H1 (cell line): ENCODE measurements at regions not wholly inside any gene's neighbourhood (a gene's known extent, or its start where the extent isn't known, plus 50 kb on each side); places are given as distances from the start of the nearest gene placed in this dataset.
"Not testable (repeated sequence)": the region's sequence is repeated elsewhere in the genome, so short reads cannot be mapped to it uniquely, and the experiment has no call there.

Experiments used
- CTCF ChIA-PET: fragments of 300-600 bp; sonication (Branson Sonifier 250); formaldehyde crosslinking; loops from one replicate; lab custom pipeline; 2021; ENCODE audit not compliant: partially characterized antibody; lab: Charles Lee
- POLR2A ChIA-PET: fragments of 300-600 bp; sonication (Branson Sonifier 250); formaldehyde crosslinking; loops from one replicate; lab custom pipeline; 2021; ENCODE audit warnings: inconsistent platforms; ENCODE audit not compliant: partially characterized antibody; lab: Charles Lee
- DNase-seq, 2 experiments: peaks; one replicate each; pipeline versions ENCODE4 v3.0.0 to v3.0.0-alpha.2; 2010 to 2022; ENCODE audit warnings: low spot score in 2 of 2, low read depth in 1 of 2, mixed read lengths in 1 of 2
- FAIRE-seq: peaks from 2 replicates; lab custom pipeline; 2011; peaks lifted over from hg19 to GRCh38; lab: Jason Lieb, UNC
- H2AFZ ChIP-seq: 2 replicates; pipeline ENCODE4 v1.8.1; 2012; ENCODE audit warnings: low read length, inconsistent platforms
- H2AK5ac ChIP-seq: 2 replicates; pipeline ENCODE4 v1.6.1; 2013; ENCODE audit warnings: low read depth, low read length
- H2BK120ac ChIP-seq: replicated peaks from 2 replicates; pipeline ENCODE3; 2013; ENCODE audit warnings: low read depth, low read length, inconsistent platforms
- H2BK12ac ChIP-seq: 2 replicates; pipeline ENCODE4 v1.6.1; 2013; ENCODE audit warnings: low read depth, low read length
- H2BK15ac ChIP-seq: 2 replicates; pipeline ENCODE4 v1.6.1; 2013; ENCODE audit warnings: low read length
- H2BK20ac ChIP-seq: 2 replicates; pipeline ENCODE4 v1.6.1; 2013; ENCODE audit warnings: low read length
- H2BK5ac ChIP-seq: 2 replicates; pipeline ENCODE4 v1.6.1; 2013; ENCODE audit warnings: low read depth, low read length
- H3K14ac ChIP-seq: 2 replicates; pipeline ENCODE4 v1.6.1; 2013; ENCODE audit warnings: inconsistent platforms; ENCODE audit not compliant: insufficient read length
- H3K18ac ChIP-seq: 2 replicates; pipeline ENCODE4 v1.6.1; 2013; ENCODE audit warnings: low read length; ENCODE audit errors: extremely low read depth
- H3K23ac ChIP-seq: 2 replicates; pipeline ENCODE4 v1.6.1; 2013; ENCODE audit warnings: inconsistent platforms; ENCODE audit not compliant: insufficient read length
- H3K23me2 ChIP-seq: 2 replicates; pipeline ENCODE4 v1.6.1; 2013; ENCODE audit warnings: low read depth, low read length
- H3K27ac ChIP-seq: 2 replicates; pipeline ENCODE4 v1.6.1; 2011; ENCODE audit warnings: low read depth, low read length, inconsistent platforms
- H3K27me3 ChIP-seq, 4 experiments: replicated peaks in 1 of 4; 1 replicate in 1 of 4; 2 replicates in 3 of 4; pipeline versions ENCODE4 v1.6.1 to v1.8.1; 2011 to 2013; ENCODE audit warnings: low read length in 3 of 4, mild to moderate bottlenecking in 3 of 4, inconsistent platforms in 2 of 4, mixed read lengths in 2 of 4, moderate library complexity in 1 of 4; ENCODE audit not compliant: control insufficient read depth in 3 of 4, insufficient read depth in 3 of 4; ENCODE audit errors: extremely low read depth in 1 of 4
- H3K36me3 ChIP-seq, 4 experiments: 2 replicates each; pipeline versions ENCODE4 v1.6.1 to v1.8.1; 2011 to 2013; ENCODE audit warnings: mild to moderate bottlenecking in 4 of 4, low read length in 3 of 4, moderate library complexity in 2 of 4, control low read depth in 1 of 4, inconsistent platforms in 1 of 4; ENCODE audit not compliant: insufficient read depth in 4 of 4, control insufficient read depth in 2 of 4
- H3K4ac ChIP-seq: replicated peaks from 2 replicates; pipeline ENCODE3; 2013; ENCODE audit warnings: low read length, low read depth, mixed read lengths, inconsistent platforms; ENCODE audit not compliant: insufficient read length
- H3K4me1 ChIP-seq, 4 experiments: replicated peaks in 1 of 4; 1 replicate in 1 of 4; 2 replicates in 3 of 4; pipeline versions ENCODE4 v1.6.1 to v1.8.1; 2011 to 2013; ENCODE audit warnings: low read length in 3 of 4, inconsistent platforms in 2 of 4, mixed read lengths in 1 of 4; ENCODE audit not compliant: insufficient read depth in 4 of 4, control insufficient read depth in 3 of 4
- H3K4me2 ChIP-seq, 2 experiments: 2 replicates each; pipeline versions ENCODE4 v1.6.1 to v1.8.1; 2011 to 2013; ENCODE audit warnings: low read depth in 2 of 2, low read length in 2 of 2, control low read depth in 1 of 2, inconsistent platforms in 1 of 2, mild to moderate bottlenecking in 1 of 2; ENCODE audit not compliant: insufficient read depth in 1 of 2
- H3K4me3 ChIP-seq, 4 experiments: fragments of 200-600, 300-600 bp in 1 of 4; sonication (generic), shearing (Covaris generic), sonication (Bioruptor Twin) in 1 of 4; 2 replicates each; pipeline versions ENCODE4 v1.5.1 to v1.8.1; 2011 to 2016; ENCODE audit warnings: low read length in 4 of 4, low read depth in 3 of 4, control low read depth in 2 of 4, inconsistent platforms in 2 of 4, mild to moderate bottlenecking in 2 of 4, mixed read lengths in 1 of 4, moderate library complexity in 1 of 4; ENCODE audit not compliant: insufficient read depth in 2 of 4; ENCODE audit errors: extremely low read depth in 1 of 4
- H3K56ac ChIP-seq: replicated peaks from 2 replicates; pipeline ENCODE3; 2013; ENCODE audit warnings: low read depth, mild to moderate bottlenecking, mixed read lengths, low read length, inconsistent platforms; ENCODE audit not compliant: insufficient read length
- H3K79me1 ChIP-seq: 2 replicates; pipeline ENCODE4 v1.6.1; 2013; ENCODE audit warnings: low read depth, low read length, control low read depth
- H3K79me2 ChIP-seq, 2 experiments: 2 replicates each; pipeline versions ENCODE4 v1.6.1 to v1.8.1; 2012 to 2013; ENCODE audit warnings: low read length in 2 of 2, mild to moderate bottlenecking in 2 of 2, inconsistent platforms in 1 of 2; ENCODE audit not compliant: insufficient read depth in 2 of 2, control insufficient read depth in 1 of 2
- H3K9ac ChIP-seq, 4 experiments: replicated peaks in 1 of 4; 1 replicate in 1 of 4; 2 replicates in 3 of 4; pipeline versions ENCODE4 v1.6.1 to v1.8.1; 2011 to 2013; ENCODE audit warnings: low read depth in 3 of 4, low read length in 3 of 4, control low read depth in 2 of 4, mild to moderate bottlenecking in 2 of 4, moderate library complexity in 2 of 4, inconsistent platforms in 1 of 4; ENCODE audit errors: extremely low read depth in 1 of 4
- H3K9me3 ChIP-seq, 2 experiments: 2 replicates each; pipeline versions ENCODE4 v1.6.1 to v1.8.1; 2012 to 2013; ENCODE audit warnings: mild to moderate bottlenecking in 2 of 2, moderate library complexity in 2 of 2, control low read depth in 1 of 2, inconsistent platforms in 1 of 2, low read depth in 1 of 2, low read length in 1 of 2, mixed read lengths in 1 of 2; ENCODE audit not compliant: insufficient read depth in 2 of 2
- H4K20me1 ChIP-seq, 2 experiments: replicated peaks in 1 of 2; 2 replicates each; pipeline versions ENCODE3 to v1.8.1; 2011 to 2013; ENCODE audit warnings: inconsistent platforms in 2 of 2, low read length in 2 of 2, mild to moderate bottlenecking in 1 of 2; ENCODE audit not compliant: insufficient read depth in 2 of 2, control insufficient read depth in 1 of 2
- H4K5ac ChIP-seq: 2 replicates; pipeline ENCODE4 v1.6.1; 2013; ENCODE audit warnings: low read length, low read depth, mixed read lengths, inconsistent platforms; ENCODE audit not compliant: insufficient read length
- H4K8ac ChIP-seq: 2 replicates; pipeline ENCODE4 v1.8.0; 2013; ENCODE audit warnings: mild to moderate bottlenecking, moderate library complexity, low read length, inconsistent platforms; ENCODE audit not compliant: insufficient read depth; ENCODE audit errors: extremely low read depth
- H4K91ac ChIP-seq: replicated peaks from 2 replicates; pipeline ENCODE3; 2013; ENCODE audit warnings: low read length, mixed read lengths, inconsistent platforms; ENCODE audit not compliant: insufficient read length
- WGBS, 2 experiments: shearing (Covaris generic) in 1 of 2; methylation state at CpG; one replicate each; pipeline versions ENCODE4 v1.1.6 to v1.1.7; 2013 to 2015; ENCODE audit warnings: low lambda C conversion rate in 2 of 2, mixed read lengths in 2 of 2, inconsistent platforms in 1 of 2, low coverage in 1 of 2, missing lambda C conversion rate in 1 of 2; ENCODE audit not compliant: insufficient replicate concordance in 2 of 2, insufficient coverage in 1 of 2, insufficient read length in 1 of 2; ENCODE audit errors: extremely low coverage in 1 of 2, missing lambda C conversion rate in 1 of 2; 5-methylcytosine and 5-hydroxymethylcytosine counted together

DNA sequence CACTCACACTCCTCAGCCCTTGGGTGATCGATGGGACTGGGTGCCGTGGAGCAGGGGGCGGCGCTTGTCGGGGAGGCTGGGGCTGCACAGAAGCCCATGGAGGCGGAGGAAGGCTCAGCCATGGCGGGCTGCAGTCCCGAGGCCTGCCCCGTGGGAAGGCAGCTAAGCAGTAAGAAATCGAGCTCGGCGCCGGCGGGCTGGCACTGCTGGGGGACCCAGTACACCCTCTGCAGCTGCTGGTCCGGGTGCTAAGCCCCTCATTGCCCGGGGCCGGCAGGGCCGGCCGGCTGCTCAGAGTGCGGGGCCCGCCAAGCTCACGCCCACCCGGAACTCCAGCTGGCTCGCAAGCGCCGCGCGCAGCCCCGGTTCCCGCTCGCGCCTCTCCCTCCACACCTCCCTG is 942.6 kb downstream of the C4orf33 start:
- not testable (repeated sequence) for H3K4me1 ChIP-seq, H3K27me3 ChIP-seq, H3K18ac ChIP-seq, H4K20me1 ChIP-seq, H4K91ac ChIP-seq, H2BK5ac ChIP-seq, H3K4ac ChIP-seq, H2AK5ac ChIP-seq, H3K56ac ChIP-seq, H3K9me3 ChIP-seq, H3K79me2 ChIP-seq, H3K9ac ChIP-seq, H2BK20ac ChIP-seq, H2AFZ ChIP-seq, FAIRE-seq, H3K27ac ChIP-seq, H3K4me2 ChIP-seq, H3K79me1 ChIP-seq, H2BK12ac ChIP-seq, DNase-seq, H3K23ac ChIP-seq, H2BK15ac ChIP-seq, H3K23me2 ChIP-seq, H3K4me3 ChIP-seq, H4K5ac ChIP-seq, H3K14ac ChIP-seq, H2BK120ac ChIP-seq, H4K8ac ChIP-seq
- 0 out of 8 replicates have a peak, but pooled peaks cover 0 to 10% (median 0%) of the 10 kb centered on the region in 4 experiments for H3K36me3 ChIP-seq
- POLR2A ChIA-PET = interaction anchor here (1.4 to 4.5 kb wide), 4 partner anchors 10 to 138 kb away, joined by 3 to 19 read pairs (median 4); no protein-coding TSS in a partner anchor
- CTCF ChIA-PET = interaction anchor here (0.7 to 0.8 kb wide), 2 partner anchors 11 to 108 kb away, joined by 3 read pairs; no protein-coding TSS in a partner anchor
- WGBS, 2 experiments = 86% methylated on average over 11 of the region's 32 CpGs; no CpG with 5 or more reads in 1 of the 2 experiments
